Glutamatergic neuron (in vitro differentiated cells): ENCODE measurements at regions not wholly inside any gene's neighbourhood (a gene's known extent, or its start where the extent isn't known, plus 50 kb on each side); places are given as distances from the start of the nearest gene placed in this dataset.

Source experiments
- DNase-seq: peaks from one replicate; pipeline ENCODE4 v3.0.0; 2022
- H3K27ac Mint-ChIP-seq: one replicate; pipeline ENCODE4 v1.8.0; 2020; ENCODE audit warnings: mild to moderate bottlenecking, mixed read lengths, inconsistent platforms; ENCODE audit not compliant: unreplicated experiment
- H3K27me3 Mint-ChIP-seq: one replicate; pipeline ENCODE4 v1.8.0; 2020; ENCODE audit warnings: mild to moderate bottlenecking, moderate library complexity, mixed read lengths, inconsistent platforms; ENCODE audit not compliant: unreplicated experiment
- H3K36me3 Mint-ChIP-seq: one replicate; pipeline ENCODE4 v1.8.0; 2020; ENCODE audit warnings: mild to moderate bottlenecking, mixed read lengths, inconsistent platforms; ENCODE audit not compliant: unreplicated experiment
- H3K4me1 Mint-ChIP-seq: one replicate; pipeline ENCODE4 v1.8.0; 2020; ENCODE audit warnings: mild to moderate bottlenecking, low read depth, mixed read lengths, inconsistent platforms; ENCODE audit not compliant: unreplicated experiment
- H3K4me3 Mint-ChIP-seq: one replicate; pipeline ENCODE4 v1.8.0; 2020; ENCODE audit warnings: mild to moderate bottlenecking, mixed read lengths, inconsistent platforms; ENCODE audit not compliant: unreplicated experiment
- H3K9me3 Mint-ChIP-seq: one replicate; pipeline ENCODE4 v1.8.0; 2020; ENCODE audit warnings: mild to moderate bottlenecking, moderate library complexity, mixed read lengths, inconsistent platforms; ENCODE audit not compliant: unreplicated experiment
- TF ChIP-seq, protein P1 (sequence below): fragments of 200-600 bp; sonication (generic); IDR thresholded peaks from one replicate; pipeline ENCODE4 v1.5.0; 2021; ENCODE audit not compliant: partially characterized antibody, unreplicated experiment

DNA sequence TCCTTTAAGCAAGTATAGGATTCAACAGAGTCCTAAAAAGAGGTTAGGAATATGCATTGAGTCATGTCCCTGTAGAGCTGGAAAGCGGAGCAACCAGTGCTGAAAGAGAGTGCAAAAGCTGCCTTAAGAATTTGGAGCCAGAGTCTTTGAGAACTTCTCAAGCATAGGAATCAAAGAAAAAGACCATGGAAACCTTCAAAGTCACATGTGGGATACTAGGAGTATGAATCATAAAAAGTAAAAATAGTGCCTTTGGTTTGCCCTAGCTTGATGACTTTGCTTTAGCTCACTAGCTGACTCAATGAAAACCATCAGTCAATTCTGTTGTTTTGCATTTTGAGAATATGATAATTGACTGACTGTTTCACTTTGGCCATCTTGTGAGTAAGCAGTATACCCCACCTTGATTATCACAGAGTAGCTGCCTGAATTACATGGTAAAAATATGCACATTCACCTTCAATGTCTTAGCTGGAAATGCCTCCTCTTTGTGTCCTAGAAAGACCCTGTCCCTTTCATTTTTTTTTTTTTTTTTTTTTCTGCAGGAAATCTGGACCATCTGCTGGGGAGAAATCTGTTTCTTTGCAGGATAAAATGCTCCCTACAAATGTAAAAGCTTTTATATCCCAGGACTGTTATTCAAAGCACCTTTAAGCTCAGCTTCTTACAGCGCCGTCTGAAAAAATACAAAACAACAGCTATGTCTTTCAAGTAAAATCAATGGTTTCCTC is 248.6 kb upstream of the KRR1 start:
- Mint-ChIP-seq H3K36me3 (no peaks in the 10 kb centered on the region), H3K27ac (peak overlapping the region; percentile 69), H3K27me3 (peaks cover 2% of the 10 kb centered on the region), H3K9me3 (peaks cover 4% of the 10 kb centered on the region), H3K4me3 (peak overlapping the region; percentile 57), H3K4me1 (peaks cover 43% of the 10 kb centered on the region)
- TF ChIP-seq, protein P1, sequence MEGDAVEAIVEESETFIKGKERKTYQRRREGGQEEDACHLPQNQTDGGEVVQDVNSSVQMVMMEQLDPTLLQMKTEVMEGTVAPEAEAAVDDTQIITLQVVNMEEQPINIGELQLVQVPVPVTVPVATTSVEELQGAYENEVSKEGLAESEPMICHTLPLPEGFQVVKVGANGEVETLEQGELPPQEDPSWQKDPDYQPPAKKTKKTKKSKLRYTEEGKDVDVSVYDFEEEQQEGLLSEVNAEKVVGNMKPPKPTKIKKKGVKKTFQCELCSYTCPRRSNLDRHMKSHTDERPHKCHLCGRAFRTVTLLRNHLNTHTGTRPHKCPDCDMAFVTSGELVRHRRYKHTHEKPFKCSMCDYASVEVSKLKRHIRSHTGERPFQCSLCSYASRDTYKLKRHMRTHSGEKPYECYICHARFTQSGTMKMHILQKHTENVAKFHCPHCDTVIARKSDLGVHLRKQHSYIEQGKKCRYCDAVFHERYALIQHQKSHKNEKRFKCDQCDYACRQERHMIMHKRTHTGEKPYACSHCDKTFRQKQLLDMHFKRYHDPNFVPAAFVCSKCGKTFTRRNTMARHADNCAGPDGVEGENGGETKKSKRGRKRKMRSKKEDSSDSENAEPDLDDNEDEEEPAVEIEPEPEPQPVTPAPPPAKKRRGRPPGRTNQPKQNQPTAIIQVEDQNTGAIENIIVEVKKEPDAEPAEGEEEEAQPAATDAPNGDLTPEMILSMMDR = no peak
- DNase-seq = no peak

DNA sequence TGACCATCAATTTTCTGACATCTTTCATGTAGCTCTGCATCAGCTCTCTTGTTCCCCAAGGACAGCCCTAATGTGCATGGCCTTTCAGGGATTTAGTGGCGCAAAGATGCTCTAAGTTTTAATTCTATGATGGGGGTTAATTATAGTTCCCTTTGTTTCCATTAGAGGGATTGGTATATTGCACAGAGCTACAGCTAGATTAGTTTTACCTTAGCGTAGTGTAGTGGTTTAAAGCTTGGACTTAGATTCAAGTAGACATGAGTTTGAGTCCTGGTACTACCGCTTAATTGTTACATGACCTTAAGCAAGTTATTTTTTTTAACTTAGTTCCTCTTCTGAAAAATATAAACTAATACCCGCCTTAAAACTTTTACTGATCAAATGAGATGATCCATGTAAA is 247.8 kb upstream of the KRR1 start:
- DNase-seq = peak; percentile 20
- peaks cover 2% of the 10 kb centered on the region for H3K27me3 Mint-ChIP-seq
- TF ChIP-seq, protein P1 = no peak
- H3K4me3 Mint-ChIP-seq = peak overlapping the region; percentile 57
- peaks cover 39% of the 10 kb centered on the region for H3K4me1 Mint-ChIP-seq
- H3K36me3 Mint-ChIP-seq = no peaks in the 10 kb centered on the region
- peaks cover 4% of the 10 kb centered on the region for H3K9me3 Mint-ChIP-seq
- peak overlapping the region; percentile 69 for H3K27ac Mint-ChIP-seq

DNA sequence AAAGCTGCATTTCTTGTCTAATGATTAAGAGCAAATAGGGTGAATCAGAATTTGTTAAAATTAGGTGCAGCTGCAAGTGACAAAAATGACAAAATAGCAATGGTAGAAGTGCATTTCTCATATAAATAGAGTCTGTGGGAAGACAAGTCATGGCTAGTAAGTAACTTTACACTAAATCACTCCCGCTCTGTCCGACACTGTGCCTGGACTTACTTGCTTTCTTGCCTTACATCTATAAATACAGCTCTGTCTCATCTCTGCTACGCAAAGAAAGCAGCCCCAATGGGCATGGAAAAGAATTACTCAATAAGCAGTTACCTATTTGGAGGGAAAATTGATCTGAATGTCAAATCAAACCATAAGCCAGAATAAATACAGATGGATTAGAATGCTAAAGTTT is 245.4 kb upstream of the KRR1 start:
- Mint-ChIP-seq H3K36me3 (no peaks in the 10 kb centered on the region), H3K4me1 (peaks cover 33% of the 10 kb centered on the region), H3K9me3 (peaks cover 6% of the 10 kb centered on the region), H3K4me3 (no peak overlapping the region), H3K27ac (no peak overlapping the region), H3K27me3 (peaks cover 2% of the 10 kb centered on the region)
- DNase-seq = no peak
- TF ChIP-seq, protein P1 = no peak

DNA sequence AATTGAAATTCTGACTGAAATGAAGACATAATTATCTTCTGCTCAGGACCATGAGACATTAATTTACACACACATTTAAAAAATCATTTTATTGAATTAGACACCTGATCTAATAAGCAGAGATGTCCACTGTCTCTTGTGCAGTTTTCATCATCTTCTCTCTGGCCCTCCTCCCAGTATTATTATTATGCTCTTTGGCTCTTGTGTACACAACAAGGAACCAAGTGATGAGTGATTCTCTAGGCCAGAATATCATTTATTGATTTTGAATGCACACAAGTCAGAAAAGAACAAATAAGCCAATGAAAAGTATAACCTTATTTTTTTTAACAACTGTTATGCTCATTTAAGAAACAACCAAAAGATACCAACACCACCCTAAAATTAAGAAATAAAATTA is 244.7 kb upstream of the KRR1 start:
- Mint-ChIP-seq H3K36me3 (no peaks in the 10 kb centered on the region), H3K27ac (no peak overlapping the region), H3K4me1 (peaks cover 32% of the 10 kb centered on the region), H3K27me3 (peaks cover 2% of the 10 kb centered on the region), H3K4me3 (no peak overlapping the region), H3K9me3 (peaks cover 6% of the 10 kb centered on the region)
- no peak for DNase-seq
- TF ChIP-seq, protein P1 = no peak

DNA sequence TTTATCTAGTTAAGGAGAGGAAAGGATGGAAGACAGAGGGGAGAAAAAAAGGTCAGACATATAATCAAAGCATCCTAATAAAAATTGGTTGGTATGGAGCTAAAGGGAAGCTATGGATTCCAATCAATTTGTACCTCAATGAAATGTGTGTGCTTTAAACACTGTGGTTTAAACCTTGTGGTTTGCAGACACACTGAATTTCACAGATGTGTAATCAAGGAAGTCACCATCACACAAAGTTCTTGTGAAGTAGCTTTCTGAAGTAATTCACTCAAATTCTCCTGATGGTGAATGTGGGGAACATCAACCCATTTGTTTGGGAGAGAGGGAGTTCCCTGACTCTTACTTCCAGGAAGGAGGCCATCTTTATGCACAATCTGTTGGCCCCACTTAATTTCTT is 243.3 kb upstream of the KRR1 start:
- TF ChIP-seq, protein P1 = no peak
- H3K36me3 Mint-ChIP-seq = no peaks in the 10 kb centered on the region
- peaks cover 6% of the 10 kb centered on the region for H3K9me3 Mint-ChIP-seq
- H3K4me3 Mint-ChIP-seq = no peak overlapping the region
- peaks cover 2% of the 10 kb centered on the region for H3K27me3 Mint-ChIP-seq
- no peak overlapping the region for H3K27ac Mint-ChIP-seq
- H3K4me1 Mint-ChIP-seq = peaks cover 19% of the 10 kb centered on the region
- no peak for DNase-seq
